ENCODE measurements at regions not wholly inside any gene's neighbourhood (a gene's known extent, or its start where the extent isn't known, plus 50 kb on each side); places are given as distances from the start of the nearest gene placed in this dataset.

DNA sequence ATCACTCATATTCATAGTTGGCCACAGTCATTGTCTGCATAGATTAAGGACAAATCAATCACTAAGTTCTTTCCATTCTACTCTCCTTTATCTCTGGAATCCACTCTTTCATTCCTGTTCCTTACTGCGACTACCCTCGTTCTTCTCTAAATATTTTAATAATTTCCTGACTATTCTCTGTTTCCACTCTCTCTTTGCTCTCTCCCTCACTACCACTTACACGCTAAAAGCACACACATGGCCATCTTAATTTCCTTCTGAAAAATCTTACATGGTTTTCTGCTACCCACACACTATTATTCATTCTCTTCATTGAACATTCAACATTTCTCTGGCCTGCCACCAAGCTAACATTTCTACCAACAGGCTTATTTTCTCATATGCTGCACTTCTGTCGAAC, 279.6 kb upstream of the PLSCR5 start (continued):
- TF ChIP-seq, protein P1, sequence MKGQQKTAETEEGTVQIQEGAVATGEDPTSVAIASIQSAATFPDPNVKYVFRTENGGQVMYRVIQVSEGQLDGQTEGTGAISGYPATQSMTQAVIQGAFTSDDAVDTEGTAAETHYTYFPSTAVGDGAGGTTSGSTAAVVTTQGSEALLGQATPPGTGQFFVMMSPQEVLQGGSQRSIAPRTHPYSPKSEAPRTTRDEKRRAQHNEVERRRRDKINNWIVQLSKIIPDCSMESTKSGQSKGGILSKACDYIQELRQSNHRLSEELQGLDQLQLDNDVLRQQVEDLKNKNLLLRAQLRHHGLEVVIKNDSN (IDR thresholded peaks at IDR 0.05; ENCODE audit: borderline replicate concordance, extremely low read length, insufficient read depth, low read depth, low read length): no peak
- TF ChIP-seq CHD4 (IDR thresholded peaks at IDR 0.05): no peak
- no peak for TF ChIP-seq ZSCAN29 (IDR thresholded peaks at IDR 0.05)
- TF ChIP-seq BACH1 (IDR thresholded peaks at IDR 0.05; ENCODE audit: borderline replicate concordance): no peak

DNA sequence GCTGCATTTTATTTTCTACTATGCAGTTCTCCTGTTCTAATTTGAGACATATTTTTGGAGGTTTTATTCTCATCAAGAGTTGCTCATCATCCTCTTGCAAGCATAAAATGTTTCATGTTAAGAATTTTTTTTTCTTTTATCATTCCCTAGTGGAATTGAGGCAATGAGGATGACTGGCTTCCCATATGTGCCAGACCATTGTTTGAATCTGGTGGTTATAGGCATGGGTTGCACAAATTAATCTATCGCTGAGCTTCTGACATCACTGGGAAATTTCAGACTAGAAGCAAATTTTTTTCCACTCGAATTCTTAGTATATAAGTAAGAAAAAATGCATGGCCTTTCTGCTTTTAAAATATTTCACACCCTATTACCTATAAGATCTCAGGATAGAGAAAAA, 279.1 kb upstream of the PLSCR5 start:
- ChIA-PET RAD21 (ENCODE audit: unreplicated experiment) (no interaction called here), CTCF (interaction anchor here (0.6 kb wide), 1 partner anchor 283 kb away, joined by 3 read pairs; no protein-coding TSS in a partner anchor), SMC1A (ENCODE audit: uncharacterized antibody, unreplicated experiment) (no interaction called here), POLR2A (no interaction called here)
- DNase-seq (ENCODE audit: low read depth, low spot score): no peak
- Histone ChIP-seq H3K4me3 (no peak overlapping the region), H3K27me3 (replicated peaks in 1 of 2; ENCODE audit: control insufficient read depth in 2 of 2, insufficient read depth in 2 of 2, low read length in 1 of 2) (no peaks in the 10 kb centered on the region), H3K4me1 (ENCODE audit: control insufficient read depth, insufficient read depth, low read length) (no peaks in the 10 kb centered on the region), H2AFZ (ENCODE audit: control insufficient read depth, low read depth, low read length) (no peak overlapping the region), H3K9ac (ENCODE audit: control insufficient read depth, insufficient read depth, low read length) (no peak overlapping the region), H3K4me2 (ENCODE audit: control insufficient read depth, insufficient read depth) (no peak overlapping the region), H3K27ac (ENCODE audit: control insufficient read depth, insufficient read depth) (no peak overlapping the region), H4K20me1 (ENCODE audit: control insufficient read depth, insufficient read depth) (no peaks in the 10 kb centered on the region), H3K9me3 (replicated peaks; ENCODE audit: control insufficient read depth, insufficient read depth, low read length) (no peaks in the 10 kb centered on the region), H3K36me3 (ENCODE audit: control insufficient read depth in 2 of 2, insufficient read depth in 2 of 2, low read length in 1 of 2) (no peaks in the 10 kb centered on the region), H3K79me2 (ENCODE audit: control insufficient read depth, insufficient read depth, low read length) (no peaks in the 10 kb centered on the region)
- 20% methylated on average over 2 of the region's 2 CpGs for WGBS (ENCODE audit: insufficient coverage, insufficient replicate concordance, low lambda C conversion rate, missing lambda C conversion rate)
- intact Hi-C loops (cut with micrococcal nuclease; ENCODE audit: unreplicated experiment): no loop called here
- no peak for TF ChIP-seq FOS (IDR thresholded peaks at IDR 0.05; ENCODE audit: borderline replicate concordance, extremely low read depth, insufficient read length)
- TF ChIP-seq EGR1 (IDR thresholded peaks at IDR 0.05; ENCODE audit: borderline replicate concordance in 1 of 2, low read depth in 2 of 2, low read length in 2 of 2): no peak
- TF ChIP-seq SIX5 (IDR thresholded peaks at IDR 0.05; ENCODE audit: low read depth, low read length, severe bottlenecking): no peak
- TF ChIP-seq ZNF207 (IDR thresholded peaks at IDR 0.05; ENCODE audit: borderline replicate concordance): no peak
- TF ChIP-seq MYC (IDR thresholded peaks at IDR 0.05; ENCODE audit: insufficient read depth, insufficient read length, insufficient replicate concordance, low read length, severe bottlenecking): no peak
- TF ChIP-seq, protein P2, sequence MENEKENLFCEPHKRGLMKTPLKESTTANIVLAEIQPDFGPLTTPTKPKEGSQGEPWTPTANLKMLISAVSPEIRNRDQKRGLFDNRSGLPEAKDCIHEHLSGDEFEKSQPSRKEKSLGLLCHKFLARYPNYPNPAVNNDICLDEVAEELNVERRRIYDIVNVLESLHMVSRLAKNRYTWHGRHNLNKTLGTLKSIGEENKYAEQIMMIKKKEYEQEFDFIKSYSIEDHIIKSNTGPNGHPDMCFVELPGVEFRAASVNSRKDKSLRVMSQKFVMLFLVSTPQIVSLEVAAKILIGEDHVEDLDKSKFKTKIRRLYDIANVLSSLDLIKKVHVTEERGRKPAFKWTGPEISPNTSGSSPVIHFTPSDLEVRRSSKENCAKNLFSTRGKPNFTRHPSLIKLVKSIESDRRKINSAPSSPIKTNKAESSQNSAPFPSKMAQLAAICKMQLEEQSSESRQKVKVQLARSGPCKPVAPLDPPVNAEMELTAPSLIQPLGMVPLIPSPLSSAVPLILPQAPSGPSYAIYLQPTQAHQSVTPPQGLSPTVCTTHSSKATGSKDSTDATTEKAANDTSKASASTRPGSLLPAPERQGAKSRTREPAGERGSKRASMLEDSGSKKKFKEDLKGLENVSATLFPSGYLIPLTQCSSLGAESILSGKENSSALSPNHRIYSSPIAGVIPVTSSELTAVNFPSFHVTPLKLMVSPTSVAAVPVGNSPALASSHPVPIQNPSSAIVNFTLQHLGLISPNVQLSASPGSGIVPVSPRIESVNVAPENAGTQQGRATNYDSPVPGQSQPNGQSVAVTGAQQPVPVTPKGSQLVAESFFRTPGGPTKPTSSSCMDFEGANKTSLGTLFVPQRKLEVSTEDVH (IDR thresholded peaks at IDR 0.05; ENCODE audit: low read depth, partially characterized antibody): no peak
- TF ChIP-seq EED (IDR thresholded peaks at IDR 0.05; ENCODE audit: low read depth): no peak
- in situ Hi-C loops (cut with MboI): no loop called here
- ATAC-seq: no peak
- no peak for FAIRE-seq
- no TSS peak for BruUV-seq (replicated peaks)
